Endothelial cell of umbilical vein (primary cell): ENCODE measurements at regions not wholly inside any gene's neighbourhood (a gene's known extent, or its start where the extent isn't known, plus 50 kb on each side); places are given as distances from the start of the nearest gene placed in this dataset.

Experiments used
- BruUV-seq: library from RNA; stranded (reverse); fragments of 400-500 nt; replicated peaks from 2 replicates; lab custom pipeline; 2021; lab: Mats Ljungman, UMichigan
- CTCF ChIA-PET: fragments of 300-600, 350-600 bp; sonication (Branson Sonifier 250); formaldehyde crosslinking; loops from one replicate; lab custom pipeline; 2021; ENCODE audit warnings: antibody characterized with exemption, inconsistent platforms; lab: Charles Lee
- POLR2A ChIA-PET: fragments of 300-600, 350-600 bp; sonication (Branson Sonifier 250); formaldehyde crosslinking; loops from one replicate; lab custom pipeline; 2021; ENCODE audit warnings: antibody characterized with exemption, inconsistent platforms; lab: Charles Lee
- DNase-seq: peaks from one replicate; pipeline ENCODE4 v3.0.0-alpha.2; 2011; ENCODE audit warnings: low read depth, low spot score
- FAIRE-seq: peaks from 2 replicates; lab custom pipeline; 2011; peaks lifted over from hg19 to GRCh38; lab: Jason Lieb, UNC
- H2AFZ ChIP-seq: 2 replicates; pipeline ENCODE4 v1.6.0; 2012; ENCODE audit warnings: low read depth, low read length, control low read depth, inconsistent platforms
- H3K27ac ChIP-seq: 2 replicates; pipeline ENCODE4 v1.5.1; 2011; ENCODE audit warnings: low read depth, mild to moderate bottlenecking, control low read depth, low read length, moderate library complexity; ENCODE audit not compliant: insufficient read depth
- H3K27me3 ChIP-seq, 2 experiments: 2 replicates each; pipeline versions ENCODE4 v1.6.0 to v1.6.1; 2011; ENCODE audit warnings: low read length in 2 of 2, mixed read lengths in 1 of 2; ENCODE audit not compliant: control insufficient read depth in 2 of 2, insufficient read depth in 2 of 2
- H3K36me3 ChIP-seq, 2 experiments: 2 replicates in 1 of 2; 3 replicates in 1 of 2; pipeline ENCODE4 v1.5.1; 2011; ENCODE audit warnings: low read length in 2 of 2, mild to moderate bottlenecking in 1 of 2, moderate library complexity in 1 of 2; ENCODE audit not compliant: control insufficient read depth in 2 of 2, insufficient read depth in 2 of 2; ENCODE audit errors: extremely low read depth in 1 of 2
- H3K4me1 ChIP-seq: 3 replicates; pipeline ENCODE4 v1.5.1; 2011; ENCODE audit warnings: mild to moderate bottlenecking, low read length; ENCODE audit not compliant: control insufficient read depth, insufficient read depth; ENCODE audit errors: extremely low read depth
- H3K4me2 ChIP-seq: 2 replicates; pipeline ENCODE4 v1.6.1; 2011; ENCODE audit warnings: low read length, control low read depth, mixed read lengths; ENCODE audit not compliant: insufficient read depth
- H3K4me3 ChIP-seq, 3 experiments: fragments of 200-600 bp in 1 of 3; sonication (generic), shearing (Covaris generic) in 1 of 3; replicated peaks in 1 of 3; 2 replicates each; pipeline ENCODE4 v1.5.1; 2011 to 2016; ENCODE audit warnings: control low read depth in 3 of 3, low read length in 3 of 3, mild to moderate bottlenecking in 2 of 3, inconsistent platforms in 1 of 3, low read depth in 1 of 3, moderate library complexity in 1 of 3; ENCODE audit not compliant: insufficient read depth in 1 of 3
- H3K79me2 ChIP-seq: 2 replicates; pipeline ENCODE4 v1.6.0; 2012; ENCODE audit warnings: low read length, inconsistent platforms; ENCODE audit not compliant: control insufficient read depth, insufficient read depth
- H3K9ac ChIP-seq: replicated peaks from 2 replicates; pipeline ENCODE3; 2011; ENCODE audit warnings: low read length, control low read depth; ENCODE audit not compliant: insufficient read depth; ENCODE audit errors: extremely low read depth
- H3K9me1 ChIP-seq: replicated peaks from 3 replicates; pipeline ENCODE4 v1.6.0; 2011; ENCODE audit warnings: mild to moderate bottlenecking, low read length; ENCODE audit not compliant: control insufficient read depth, insufficient read depth; ENCODE audit errors: extremely low read depth
- H3K9me3 ChIP-seq: replicated peaks from 2 replicates; pipeline ENCODE4 v1.5.1; 2012; ENCODE audit warnings: low read length, inconsistent platforms; ENCODE audit not compliant: control insufficient read depth, insufficient read depth
- H4K20me1 ChIP-seq: replicated peaks from 2 replicates; pipeline ENCODE3; 2011; ENCODE audit warnings: mild to moderate bottlenecking, low read length; ENCODE audit not compliant: control insufficient read depth, insufficient read depth; ENCODE audit errors: extremely low read depth
- EZH2 ChIP-seq: IDR thresholded peaks from 2 replicates; pipeline ENCODE4 v1.6.1; 2012; ENCODE audit warnings: borderline replicate concordance, low read depth, mild to moderate bottlenecking, moderate library complexity, low read length, inconsistent platforms; ENCODE audit not compliant: severe bottlenecking
- FOS ChIP-seq: IDR thresholded peaks from 2 replicates; pipeline ENCODE4 v1.6.1; 2011; ENCODE audit warnings: mild to moderate bottlenecking, low read length, moderate library complexity, borderline replicate concordance; ENCODE audit not compliant: insufficient read depth
- GATA2 ChIP-seq: IDR thresholded peaks from 2 replicates; pipeline ENCODE4 v1.7.0; 2011; ENCODE audit warnings: low read depth, mild to moderate bottlenecking, moderate library complexity, mixed read lengths, low read length; ENCODE audit not compliant: insufficient read length, insufficient read depth
- dilution Hi-C: fragments of 300-500 bp; cut with MboI; formaldehyde crosslinking; loops from one replicate; pipeline ENCODE4 v1.15.0; 2019; ENCODE audit warnings: low sequenced_read_pairs; ENCODE audit not compliant: extremely low pct_ligation_motif_present
- intact Hi-C: fragments of 100-400 bp; cut with micrococcal nuclease; formaldehyde crosslinking; loops from one replicate; pipeline ENCODE4 v1.10.0; 2022
- TF ChIP-seq, protein P1 (sequence below), 2 donors: IDR thresholded peaks; 1 replicate in 1 of 2; 2 replicates in 1 of 2; pipeline ENCODE4 v1.5.1; 2011; ENCODE audit warnings: low read length in 2 of 2, mild to moderate bottlenecking in 2 of 2, moderate library complexity in 2 of 2, control low read depth in 1 of 2, inconsistent platforms in 1 of 2, low read depth in 1 of 2; ENCODE audit not compliant: insufficient read depth in 1 of 2; ENCODE audit errors: extremely low read depth in 1 of 2

DNA sequence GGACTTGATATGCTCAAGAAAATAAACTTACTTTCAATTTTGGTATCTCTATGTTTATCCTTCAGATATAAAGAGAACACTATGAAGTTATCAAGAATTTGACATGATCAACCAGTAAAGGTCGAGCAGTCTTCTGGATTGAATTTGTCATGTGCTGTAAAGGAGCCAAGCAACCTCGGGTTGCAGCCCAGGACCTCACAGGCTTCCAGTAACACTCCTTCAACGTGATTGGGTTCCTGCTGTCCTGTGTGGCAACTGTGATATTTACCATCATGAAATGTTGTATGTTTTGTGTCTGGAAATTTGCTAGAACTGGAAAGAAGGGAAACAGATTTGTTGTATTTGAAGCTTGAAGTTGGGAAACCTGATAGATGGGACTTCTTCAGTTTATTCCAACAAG, 52.0 kb upstream of the UGT2B7 start:
- Histone ChIP-seq H3K4me3 (no peak overlapping the region), H2AFZ (no peak overlapping the region), H3K27me3 (no peaks in the 10 kb centered on the region), H3K4me2 (no peak overlapping the region), H3K9ac (no peak overlapping the region), H4K20me1 (no peaks in the 10 kb centered on the region), H3K4me1 (no peaks in the 10 kb centered on the region), H3K79me2 (no peaks in the 10 kb centered on the region), H3K9me1 (no peaks in the 10 kb centered on the region), H3K27ac (no peak overlapping the region), H3K36me3 (no peaks in the 10 kb centered on the region), H3K9me3 (no peaks in the 10 kb centered on the region)
- ChIA-PET POLR2A (no interaction called here), CTCF (interaction anchor here (1.2 kb wide), 1 partner anchor 16 kb away, joined by 3 read pairs; no protein-coding TSS in a partner anchor)
- dilution Hi-C loops (no loop called here), intact Hi-C loops (no loop called here)
- DNase-seq: no peak
- no peak for TF ChIP-seq EZH2
- TF ChIP-seq GATA2: no peak
- TF ChIP-seq, protein P1, sequence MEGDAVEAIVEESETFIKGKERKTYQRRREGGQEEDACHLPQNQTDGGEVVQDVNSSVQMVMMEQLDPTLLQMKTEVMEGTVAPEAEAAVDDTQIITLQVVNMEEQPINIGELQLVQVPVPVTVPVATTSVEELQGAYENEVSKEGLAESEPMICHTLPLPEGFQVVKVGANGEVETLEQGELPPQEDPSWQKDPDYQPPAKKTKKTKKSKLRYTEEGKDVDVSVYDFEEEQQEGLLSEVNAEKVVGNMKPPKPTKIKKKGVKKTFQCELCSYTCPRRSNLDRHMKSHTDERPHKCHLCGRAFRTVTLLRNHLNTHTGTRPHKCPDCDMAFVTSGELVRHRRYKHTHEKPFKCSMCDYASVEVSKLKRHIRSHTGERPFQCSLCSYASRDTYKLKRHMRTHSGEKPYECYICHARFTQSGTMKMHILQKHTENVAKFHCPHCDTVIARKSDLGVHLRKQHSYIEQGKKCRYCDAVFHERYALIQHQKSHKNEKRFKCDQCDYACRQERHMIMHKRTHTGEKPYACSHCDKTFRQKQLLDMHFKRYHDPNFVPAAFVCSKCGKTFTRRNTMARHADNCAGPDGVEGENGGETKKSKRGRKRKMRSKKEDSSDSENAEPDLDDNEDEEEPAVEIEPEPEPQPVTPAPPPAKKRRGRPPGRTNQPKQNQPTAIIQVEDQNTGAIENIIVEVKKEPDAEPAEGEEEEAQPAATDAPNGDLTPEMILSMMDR (IDR thresholded peaks at IDR 0.05; ENCODE audit: extremely low read depth in 1 of 2, insufficient read depth in 1 of 2, low read depth in 1 of 2, low read length in 2 of 2): no peak
- TF ChIP-seq FOS: no peak
- no TSS peak for BruUV-seq
- no peak for FAIRE-seq
